OCI-LY7 (cell line): ENCODE measurements at regions not wholly inside any gene's neighbourhood (a gene's known extent, or its start where the extent isn't known, plus 50 kb on each side); places are given as distances from the start of the nearest gene placed in this dataset.

Source experiments
- BruUV-seq: library from RNA; stranded (reverse); fragments of 400-500 nt; replicated peaks from 2 replicates; lab custom pipeline; 2021; lab: Mats Ljungman, UMichigan
- CTCF ChIA-PET: fragments of 300-600 bp; sonication (Branson Sonifier 250); formaldehyde crosslinking; loops from one replicate; lab custom pipeline; 2022; ENCODE audit warnings: antibody characterized with exemption; ENCODE audit not compliant: unreplicated experiment; lab: Charles Lee
- POLR2A ChIA-PET: fragments of 300-600 bp; sonication (Branson Sonifier 250); formaldehyde crosslinking; loops from one replicate; lab custom pipeline; 2022; ENCODE audit warnings: antibody characterized with exemption; lab: Charles Lee
- DNase-seq: peaks from one replicate; pipeline ENCODE4 v3.0.0-alpha.2; 2015; ENCODE audit warnings: low spot score
- H2AFZ ChIP-seq: fragments of 200-600 bp; sonication (generic), shearing (Covaris generic); 2 replicates; pipeline ENCODE4 v1.6.1; 2014; ENCODE audit warnings: mild to moderate bottlenecking, antibody characterized with exemption, low read length, moderate library complexity
- H3K27ac ChIP-seq: fragments of 200-600 bp; sonication (generic); 2 replicates; pipeline ENCODE4 v1.5.1; 2014; ENCODE audit warnings: mixed run types, low read depth, mild to moderate bottlenecking, moderate library complexity, low read length, inconsistent platforms; ENCODE audit not compliant: poor library complexity, severe bottlenecking
- H3K36me3 ChIP-seq: fragments of 200-600 bp; sonication (generic); 2 replicates; pipeline ENCODE4 v1.6.1; 2014; ENCODE audit warnings: mild to moderate bottlenecking, antibody characterized with exemption, low read length, moderate library complexity, mixed read lengths; ENCODE audit not compliant: insufficient read depth
- H3K4me1 ChIP-seq: fragments of 200-600 bp; sonication (generic); 2 replicates; pipeline ENCODE4 v1.5.1; 2014; ENCODE audit warnings: mild to moderate bottlenecking, low read length; ENCODE audit not compliant: insufficient read depth, poor library complexity, severe bottlenecking
- H3K4me2 ChIP-seq: fragments of 200-600 bp; sonication (generic); 2 replicates; pipeline ENCODE4 v1.6.1; 2014; ENCODE audit warnings: mild to moderate bottlenecking, low read length
- H3K4me3 ChIP-seq: fragments of 200-600 bp; sonication (generic); 2 replicates; pipeline ENCODE4 v1.5.1; 2014; ENCODE audit warnings: mild to moderate bottlenecking, low read depth, low read length; ENCODE audit not compliant: poor library complexity, severe bottlenecking
- H3K79me2 ChIP-seq: fragments of 200-600 bp; sonication (generic); 2 replicates; pipeline ENCODE4 v1.6.1; 2016; ENCODE audit warnings: low read depth, mild to moderate bottlenecking, low read length, moderate library complexity, mixed read lengths; ENCODE audit not compliant: insufficient read depth
- H3K9me2 ChIP-seq: fragments of 200-600 bp; sonication (generic); 2 replicates; pipeline ENCODE4 v1.6.1; 2016; ENCODE audit warnings: mild to moderate bottlenecking, low read length, mixed read lengths; ENCODE audit not compliant: insufficient read depth
- H3K9me3 ChIP-seq: fragments of 200-600 bp; sonication (generic); 2 replicates; pipeline ENCODE4 v1.6.1; 2014; ENCODE audit warnings: mild to moderate bottlenecking, mixed run types, low read length, mixed read lengths
- H4K20me1 ChIP-seq: fragments of 200-600 bp; sonication (generic); 2 replicates; pipeline ENCODE4 v1.6.1; 2014; ENCODE audit warnings: mild to moderate bottlenecking, antibody characterized with exemption, low read length, moderate library complexity, mixed read lengths; ENCODE audit not compliant: insufficient read depth
- EZH2phosphoT487 ChIP-seq: fragments of 200-600 bp; sonication (generic); IDR thresholded peaks from 2 replicates; pipeline ENCODE4 v1.6.1; 2018; ENCODE audit warnings: low read depth, borderline replicate concordance, mild to moderate bottlenecking, mixed run types, antibody characterized with exemption, low read length, moderate library complexity, mixed read lengths
- intact Hi-C: fragments of 100-400 bp; cut with micrococcal nuclease; formaldehyde crosslinking; loops from one replicate; pipeline ENCODE4 v1.10.0; 2022; ENCODE audit not compliant: unreplicated experiment
- TF ChIP-seq, protein P1 (sequence below): fragments of 200-600 bp; sonication (generic); conservative IDR thresholded peaks from 2 replicates; pipeline ENCODE4 v1.5.1; 2014; ENCODE audit warnings: mild to moderate bottlenecking, antibody characterized with exemption, low read length, moderate library complexity, mixed read lengths

DNA sequence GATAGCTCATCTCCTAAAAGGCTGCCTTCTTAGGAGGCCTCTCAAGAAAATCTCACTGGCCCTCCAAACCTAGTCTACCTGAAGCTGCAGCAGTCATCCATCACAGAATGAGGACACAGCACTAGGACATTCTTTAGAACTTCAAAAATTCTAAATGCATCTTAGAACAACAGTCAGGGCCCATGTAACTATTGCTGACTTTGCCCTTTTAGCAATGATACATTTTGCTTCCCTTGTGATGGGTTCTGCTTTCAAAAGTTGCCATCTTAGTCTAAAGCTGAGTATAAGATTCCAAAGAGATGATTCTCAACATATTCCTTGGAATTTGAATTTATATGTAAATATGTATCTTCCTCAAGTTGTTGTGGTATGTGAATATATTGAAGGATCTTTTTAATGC is 793.0 kb downstream of the RAB28 start:
- BruUV-seq = no TSS peak
- no peaks in the 10 kb centered on the region for H3K36me3 ChIP-seq
- no peaks in the 10 kb centered on the region for H3K9me3 ChIP-seq
- no peak overlapping the region for H3K4me3 ChIP-seq
- H2AFZ ChIP-seq = no peak overlapping the region
- ChIA-PET POLR2A (no interaction called here), CTCF (no interaction called here)
- no peak overlapping the region for H3K4me2 ChIP-seq
- TF ChIP-seq, protein P1, sequence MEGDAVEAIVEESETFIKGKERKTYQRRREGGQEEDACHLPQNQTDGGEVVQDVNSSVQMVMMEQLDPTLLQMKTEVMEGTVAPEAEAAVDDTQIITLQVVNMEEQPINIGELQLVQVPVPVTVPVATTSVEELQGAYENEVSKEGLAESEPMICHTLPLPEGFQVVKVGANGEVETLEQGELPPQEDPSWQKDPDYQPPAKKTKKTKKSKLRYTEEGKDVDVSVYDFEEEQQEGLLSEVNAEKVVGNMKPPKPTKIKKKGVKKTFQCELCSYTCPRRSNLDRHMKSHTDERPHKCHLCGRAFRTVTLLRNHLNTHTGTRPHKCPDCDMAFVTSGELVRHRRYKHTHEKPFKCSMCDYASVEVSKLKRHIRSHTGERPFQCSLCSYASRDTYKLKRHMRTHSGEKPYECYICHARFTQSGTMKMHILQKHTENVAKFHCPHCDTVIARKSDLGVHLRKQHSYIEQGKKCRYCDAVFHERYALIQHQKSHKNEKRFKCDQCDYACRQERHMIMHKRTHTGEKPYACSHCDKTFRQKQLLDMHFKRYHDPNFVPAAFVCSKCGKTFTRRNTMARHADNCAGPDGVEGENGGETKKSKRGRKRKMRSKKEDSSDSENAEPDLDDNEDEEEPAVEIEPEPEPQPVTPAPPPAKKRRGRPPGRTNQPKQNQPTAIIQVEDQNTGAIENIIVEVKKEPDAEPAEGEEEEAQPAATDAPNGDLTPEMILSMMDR = no peak
- TF ChIP-seq EZH2phosphoT487 = no peak
- intact Hi-C loops = no loop called here
- H3K4me1 ChIP-seq = no peaks in the 10 kb centered on the region
- no peaks in the 10 kb centered on the region for H4K20me1 ChIP-seq
- no peak overlapping the region for H3K27ac ChIP-seq
- DNase-seq = no peak
- no peaks in the 10 kb centered on the region for H3K9me2 ChIP-seq
- no peaks in the 10 kb centered on the region for H3K79me2 ChIP-seq

DNA sequence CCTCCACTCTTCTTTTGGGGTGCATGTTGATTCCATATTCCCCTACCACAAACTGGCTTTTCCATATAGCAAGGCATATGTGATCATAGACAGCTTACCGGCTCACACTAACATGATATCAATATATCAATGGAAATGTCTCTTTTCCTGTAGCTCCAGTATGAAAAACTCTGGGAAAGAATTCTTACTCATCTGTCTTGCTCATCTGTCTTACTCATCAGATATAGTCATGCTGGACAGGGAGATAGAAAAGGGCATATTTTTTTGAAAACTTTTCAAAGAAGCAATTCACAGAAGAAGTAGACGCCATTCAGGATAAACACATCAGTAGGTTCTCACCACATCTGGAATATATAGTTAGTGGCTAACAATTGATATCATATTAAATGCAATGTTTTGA is 794.7 kb downstream of the RAB28 start:
- intact Hi-C loops = no loop called here
- ChIA-PET CTCF (no interaction called here), POLR2A (interaction anchor here (0.6 kb wide), 1 partner anchor 702 kb away, joined by 11 read pairs; no protein-coding TSS in a partner anchor)
- Histone ChIP-seq H3K36me3 (no peaks in the 10 kb centered on the region), H3K27ac (no peak overlapping the region), H3K4me2 (no peak overlapping the region), H3K79me2 (no peaks in the 10 kb centered on the region), H2AFZ (no peak overlapping the region), H3K4me1 (no peaks in the 10 kb centered on the region), H4K20me1 (no peaks in the 10 kb centered on the region), H3K4me3 (no peak overlapping the region), H3K9me2 (no peaks in the 10 kb centered on the region), H3K9me3 (no peaks in the 10 kb centered on the region)
- DNase-seq = no peak
- no TSS peak for BruUV-seq
- no peak for TF ChIP-seq EZH2phosphoT487
- TF ChIP-seq, protein P1 = no peak

DNA sequence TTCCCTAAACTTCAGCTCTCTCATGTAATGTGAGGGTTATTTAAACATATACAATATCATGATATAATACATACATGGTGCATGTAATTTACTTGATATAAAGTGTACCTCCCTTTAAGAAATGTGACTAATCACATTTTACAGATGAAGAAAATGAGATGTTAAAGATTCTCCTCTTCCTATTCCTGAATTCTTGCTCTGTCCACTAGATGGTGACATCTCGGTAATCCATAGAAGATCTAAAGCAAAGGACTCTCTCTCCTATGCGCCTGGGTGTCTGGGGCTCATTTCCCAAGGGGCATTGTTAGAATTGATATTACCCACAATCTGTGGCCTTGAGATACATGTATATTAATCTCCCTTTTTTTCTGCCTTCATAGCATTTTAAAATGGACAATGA is 804.9 kb downstream of the RAB28 start:
- H3K9me2 ChIP-seq = no peaks in the 10 kb centered on the region
- H3K4me2 ChIP-seq = no peak overlapping the region
- no peaks in the 10 kb centered on the region for H3K9me3 ChIP-seq
- H4K20me1 ChIP-seq = no peaks in the 10 kb centered on the region
- no peaks in the 10 kb centered on the region for H3K4me1 ChIP-seq
- H3K27ac ChIP-seq = no peak overlapping the region
- peak; percentile 2 for DNase-seq
- ChIA-PET POLR2A (interaction anchor here (0.8 kb wide), 1 partner anchor 17 kb away, joined by 3 read pairs; no protein-coding TSS in a partner anchor), CTCF (no interaction called here)
- H3K4me3 ChIP-seq = no peak overlapping the region
- H3K36me3 ChIP-seq = no peaks in the 10 kb centered on the region
- H2AFZ ChIP-seq = no peak overlapping the region
- TF ChIP-seq, protein P1 = peak; percentile 65
- TF ChIP-seq EZH2phosphoT487 = no peak
- BruUV-seq = no TSS peak
- intact Hi-C loops = no loop called here
- H3K79me2 ChIP-seq = no peaks in the 10 kb centered on the region
